PFSK-1 (cell line): ENCODE measurements at regions not wholly inside any gene's neighbourhood (a gene's known extent, or its start where the extent isn't known, plus 50 kb on each side); places are given as distances from the start of the nearest gene placed in this dataset.

Source experiments
- POLR2AphosphoS5 ChIP-seq: IDR thresholded peaks from 2 replicates; pipeline ENCODE4 v1.6.1; 2012; ENCODE audit warnings: low read depth, mild to moderate bottlenecking, control low read depth, low read length, moderate library complexity
- SIN3A ChIP-seq: IDR thresholded peaks from 2 replicates; pipeline ENCODE4 v1.6.1; 2012; ENCODE audit warnings: mild to moderate bottlenecking, low read length, moderate library complexity, borderline replicate concordance; ENCODE audit not compliant: insufficient read depth
- TAF1 ChIP-seq: IDR thresholded peaks from 2 replicates; pipeline ENCODE4 v1.6.1; 2012; ENCODE audit warnings: low read length, control low read depth, borderline replicate concordance; ENCODE audit not compliant: insufficient read depth
- TF ChIP-seq, protein P1 (sequence below), 2 experiments: IDR thresholded peaks; 2 replicates each; pipeline versions ENCODE4 v1.6.1 to v1.8.0; 2011 to 2012; ENCODE audit warnings: low read depth in 2 of 2, low read length in 2 of 2, control low read depth in 1 of 2, inconsistent platforms in 1 of 2, mild to moderate bottlenecking in 1 of 2, moderate library complexity in 1 of 2; ENCODE audit not compliant: insufficient read depth in 1 of 2

DNA sequence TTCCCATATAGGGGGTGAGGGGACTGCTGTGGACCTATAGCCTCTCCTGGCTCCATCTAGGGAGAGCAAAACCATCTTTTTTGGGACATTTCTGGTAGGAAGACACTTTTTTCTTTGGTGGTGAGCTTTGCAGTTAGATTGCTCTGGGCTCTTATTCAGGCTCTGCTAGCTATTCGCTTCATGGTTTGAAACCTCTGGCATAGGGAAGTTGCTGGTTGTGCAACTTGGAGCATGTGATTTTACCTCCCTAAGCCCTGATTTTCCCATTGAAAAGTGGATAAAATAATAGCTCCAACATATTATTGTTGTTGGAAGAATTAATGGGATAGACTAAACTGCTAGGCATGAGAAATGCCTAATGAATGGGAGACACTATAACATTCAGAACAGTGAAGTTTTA lies 69.6 kb downstream of the CYP26A1 start:
- TF ChIP-seq POLR2AphosphoS5: no peak
- TF ChIP-seq, protein P1, sequence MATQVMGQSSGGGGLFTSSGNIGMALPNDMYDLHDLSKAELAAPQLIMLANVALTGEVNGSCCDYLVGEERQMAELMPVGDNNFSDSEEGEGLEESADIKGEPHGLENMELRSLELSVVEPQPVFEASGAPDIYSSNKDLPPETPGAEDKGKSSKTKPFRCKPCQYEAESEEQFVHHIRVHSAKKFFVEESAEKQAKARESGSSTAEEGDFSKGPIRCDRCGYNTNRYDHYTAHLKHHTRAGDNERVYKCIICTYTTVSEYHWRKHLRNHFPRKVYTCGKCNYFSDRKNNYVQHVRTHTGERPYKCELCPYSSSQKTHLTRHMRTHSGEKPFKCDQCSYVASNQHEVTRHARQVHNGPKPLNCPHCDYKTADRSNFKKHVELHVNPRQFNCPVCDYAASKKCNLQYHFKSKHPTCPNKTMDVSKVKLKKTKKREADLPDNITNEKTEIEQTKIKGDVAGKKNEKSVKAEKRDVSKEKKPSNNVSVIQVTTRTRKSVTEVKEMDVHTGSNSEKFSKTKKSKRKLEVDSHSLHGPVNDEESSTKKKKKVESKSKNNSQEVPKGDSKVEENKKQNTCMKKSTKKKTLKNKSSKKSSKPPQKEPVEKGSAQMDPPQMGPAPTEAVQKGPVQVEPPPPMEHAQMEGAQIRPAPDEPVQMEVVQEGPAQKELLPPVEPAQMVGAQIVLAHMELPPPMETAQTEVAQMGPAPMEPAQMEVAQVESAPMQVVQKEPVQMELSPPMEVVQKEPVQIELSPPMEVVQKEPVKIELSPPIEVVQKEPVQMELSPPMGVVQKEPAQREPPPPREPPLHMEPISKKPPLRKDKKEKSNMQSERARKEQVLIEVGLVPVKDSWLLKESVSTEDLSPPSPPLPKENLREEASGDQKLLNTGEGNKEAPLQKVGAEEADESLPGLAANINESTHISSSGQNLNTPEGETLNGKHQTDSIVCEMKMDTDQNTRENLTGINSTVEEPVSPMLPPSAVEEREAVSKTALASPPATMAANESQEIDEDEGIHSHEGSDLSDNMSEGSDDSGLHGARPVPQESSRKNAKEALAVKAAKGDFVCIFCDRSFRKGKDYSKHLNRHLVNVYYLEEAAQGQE (IDR thresholded peaks at IDR 0.05; ENCODE audit: insufficient read depth in 1 of 2, low read depth in 2 of 2, low read length in 2 of 2): no peak
- TF ChIP-seq TAF1: no peak
- no peak for TF ChIP-seq SIN3A
